ENCODE measurements at regions not wholly inside any gene's neighbourhood (a gene's known extent, or its start where the extent isn't known, plus 50 kb on each side); places are given as distances from the start of the nearest gene placed in this dataset.

DNA sequence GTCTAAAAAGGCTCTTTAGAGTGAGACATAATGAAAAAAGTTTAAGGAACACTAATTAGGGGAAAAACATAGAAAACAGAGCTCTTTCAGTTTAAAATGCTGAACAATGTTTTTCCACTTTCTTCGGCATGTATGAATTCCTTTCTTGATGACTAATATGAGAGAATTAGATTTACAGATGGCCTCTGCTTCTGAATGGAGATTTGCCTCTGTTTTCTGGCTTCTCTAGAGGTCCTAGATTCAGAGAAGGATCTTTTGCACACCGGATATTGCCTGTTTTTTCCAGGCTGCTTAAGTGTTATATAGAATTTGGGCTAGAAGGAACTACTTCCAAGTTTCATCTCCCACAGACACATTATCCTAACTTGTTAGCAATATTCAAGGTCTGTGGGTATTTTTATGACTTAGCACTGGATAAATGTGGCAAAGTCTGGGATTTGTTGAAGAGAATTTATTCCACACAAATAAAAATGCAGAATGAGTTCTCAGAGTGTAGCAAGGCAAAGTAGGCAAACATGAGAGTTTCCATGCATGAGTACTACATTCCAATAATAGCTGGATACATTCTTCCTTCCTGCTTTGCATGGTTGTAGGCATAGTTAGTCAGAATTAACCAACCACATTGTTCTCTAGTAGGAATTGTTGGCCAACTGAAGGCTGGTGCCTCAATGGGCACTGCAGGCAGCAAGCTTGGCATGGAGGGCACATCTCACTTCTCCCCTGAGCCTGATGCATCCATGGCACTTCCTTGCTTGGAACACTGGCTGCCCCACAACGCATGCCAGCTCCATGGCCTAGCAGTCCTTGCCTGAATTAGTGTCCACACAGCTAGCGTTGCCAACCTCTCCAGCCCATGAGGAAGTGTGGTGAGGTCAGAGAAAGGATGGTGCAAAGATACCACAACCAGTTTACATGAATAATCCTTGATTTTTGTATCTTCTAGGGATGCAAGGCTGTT lies 224.2 kb downstream of the CLIC5 start:
- DNase-seq (ENCODE audit: low read depth): no peak

DNA sequence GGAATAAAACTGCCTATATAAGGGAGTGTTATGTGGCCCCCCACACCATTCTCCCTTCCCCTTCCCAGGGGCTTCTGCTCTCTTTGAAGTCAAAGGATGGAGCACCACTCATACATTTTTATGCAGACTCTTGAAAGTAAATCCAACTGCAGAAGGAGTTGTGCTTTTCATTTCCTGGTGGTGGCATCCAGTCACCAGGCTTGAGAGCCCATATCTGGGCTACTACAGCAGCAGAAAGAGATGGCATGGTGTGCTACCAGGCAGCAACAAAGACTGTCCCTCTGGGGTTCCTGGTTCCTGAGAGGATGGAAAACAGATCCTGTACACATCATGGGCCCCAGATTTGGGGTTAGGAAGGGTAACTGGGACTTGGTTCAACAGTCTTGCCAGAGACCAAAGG lies 226.4 kb downstream of the CLIC5 start:
- no peak for DNase-seq (ENCODE audit: low read depth)

DNA sequence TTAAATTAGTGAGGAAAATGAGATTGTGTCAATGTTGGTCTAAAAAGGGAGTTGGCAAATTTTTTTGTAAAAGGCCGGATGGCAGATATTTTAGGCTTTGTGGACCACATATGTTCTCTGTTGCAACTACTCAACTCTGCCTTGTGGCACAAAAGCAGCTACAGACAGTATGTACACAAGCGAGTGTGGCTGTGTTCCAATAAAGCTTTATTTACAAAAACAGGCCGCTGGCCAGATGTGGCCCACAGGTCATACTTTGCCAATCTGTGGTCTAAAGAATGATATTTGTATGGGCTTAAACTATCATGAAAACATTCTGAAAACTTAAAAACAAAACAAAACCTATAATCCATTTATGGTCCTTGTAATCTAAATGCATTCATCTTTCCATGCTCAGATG lies 228.3 kb downstream of the CLIC5 start:
- DNase-seq (ENCODE audit: low read depth): no peak

DNA sequence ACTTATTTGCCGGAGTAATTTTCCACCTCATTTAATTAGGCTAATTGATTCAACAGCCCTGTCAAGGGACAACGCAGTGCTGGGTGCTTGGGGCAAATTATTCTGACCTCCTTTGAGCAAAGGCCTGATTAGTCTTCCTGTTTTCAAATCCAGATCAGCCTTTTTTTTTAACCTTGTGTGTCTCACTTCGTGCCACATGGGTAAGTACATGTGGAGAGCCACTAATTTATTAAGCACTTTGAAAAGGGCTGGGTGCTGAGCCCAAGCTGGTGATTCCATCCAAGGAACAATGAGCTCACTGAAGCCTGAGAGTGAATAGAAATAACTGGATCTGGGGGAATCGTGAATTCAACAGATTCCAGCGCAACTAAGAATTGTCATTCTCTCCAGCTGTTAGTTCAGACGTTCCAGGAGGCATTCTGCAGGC lies 229.3 kb downstream of the CLIC5 start:
- no peak for DNase-seq (ENCODE audit: low read depth)

DNA sequence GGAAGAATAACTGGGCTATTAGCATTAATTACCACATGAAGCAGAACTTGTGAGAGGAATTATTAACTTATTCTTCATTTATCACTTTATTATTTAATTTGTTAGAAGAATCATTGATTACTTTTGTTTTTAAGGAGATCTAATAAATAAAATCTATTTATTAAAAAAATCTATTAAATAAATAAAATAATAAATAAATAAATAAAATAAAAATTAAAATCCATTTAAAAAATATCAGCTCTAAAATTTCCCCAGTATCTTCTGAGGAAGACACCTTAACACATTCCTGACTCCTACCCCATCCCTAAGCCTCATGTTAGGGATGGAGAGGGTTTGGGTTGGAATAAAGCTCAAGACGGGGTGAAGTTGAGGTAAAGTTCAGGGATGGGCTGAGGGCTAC lies 231.4 kb downstream of the CLIC5 start:
- DNase-seq (ENCODE audit: low read depth): no peak

DNA sequence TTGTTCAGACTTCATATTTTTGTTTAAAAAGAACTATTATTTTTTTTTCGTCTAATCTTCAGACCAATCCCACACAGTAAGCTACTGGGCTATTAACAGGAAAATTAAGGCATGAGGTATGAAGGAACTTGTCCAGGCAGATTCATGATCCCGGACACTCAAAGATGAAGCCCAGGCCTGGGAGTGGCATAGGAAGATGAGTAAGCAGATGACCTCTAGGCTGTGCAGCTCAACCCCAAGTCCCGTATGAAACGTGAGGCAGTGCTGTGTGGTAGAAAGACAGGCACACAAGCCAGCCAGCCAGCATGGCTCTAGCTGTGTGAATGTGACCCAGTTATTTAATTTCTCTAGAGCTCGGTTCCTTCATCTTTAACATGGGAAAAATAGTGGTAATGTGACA lies 231.9 kb downstream of the CLIC5 start:
- DNase-seq (ENCODE audit: low read depth): no peak

DNA sequence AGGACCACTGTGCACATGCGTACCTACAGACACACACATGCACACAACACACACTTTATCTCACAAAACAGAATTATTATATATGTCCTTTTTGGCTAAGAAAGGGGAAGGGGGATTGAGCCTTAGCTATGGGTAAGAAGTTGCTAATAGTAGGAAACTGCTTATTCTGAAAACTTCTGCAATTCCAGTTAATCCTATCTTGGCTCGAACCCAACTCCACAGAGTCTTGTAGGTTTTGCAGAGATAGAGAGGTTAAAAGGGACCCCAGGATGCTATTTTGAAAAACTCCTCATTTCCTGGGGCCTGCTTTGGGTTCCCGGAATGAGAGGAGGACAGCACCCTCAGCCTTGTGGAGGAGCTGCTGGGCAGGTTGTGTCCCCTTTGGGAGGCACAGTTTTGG lies 233.8 kb downstream of the CLIC5 start:
- no peak for DNase-seq (ENCODE audit: low read depth)

DNA sequence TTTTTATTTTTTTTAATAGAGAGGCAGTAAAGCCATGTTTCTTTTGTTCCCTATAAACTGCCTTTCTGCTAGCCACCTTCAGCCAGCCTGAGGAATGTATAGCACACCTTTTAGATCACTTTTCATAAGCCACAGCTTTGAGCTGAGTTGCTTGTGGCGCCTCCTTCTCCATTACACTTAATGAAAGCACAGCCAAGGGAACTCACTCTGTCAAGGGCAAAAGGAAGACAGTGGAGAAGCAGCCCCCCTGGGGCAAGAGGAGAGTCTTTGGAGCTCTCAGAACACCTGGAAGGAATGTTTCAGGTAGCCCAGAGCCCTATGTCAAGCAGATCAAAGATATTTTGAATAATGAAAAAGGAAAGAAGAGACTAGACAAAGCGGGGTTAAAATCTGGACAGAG lies 235.1 kb downstream of the CLIC5 start:
- no peak for DNase-seq (ENCODE audit: low read depth)

DNA sequence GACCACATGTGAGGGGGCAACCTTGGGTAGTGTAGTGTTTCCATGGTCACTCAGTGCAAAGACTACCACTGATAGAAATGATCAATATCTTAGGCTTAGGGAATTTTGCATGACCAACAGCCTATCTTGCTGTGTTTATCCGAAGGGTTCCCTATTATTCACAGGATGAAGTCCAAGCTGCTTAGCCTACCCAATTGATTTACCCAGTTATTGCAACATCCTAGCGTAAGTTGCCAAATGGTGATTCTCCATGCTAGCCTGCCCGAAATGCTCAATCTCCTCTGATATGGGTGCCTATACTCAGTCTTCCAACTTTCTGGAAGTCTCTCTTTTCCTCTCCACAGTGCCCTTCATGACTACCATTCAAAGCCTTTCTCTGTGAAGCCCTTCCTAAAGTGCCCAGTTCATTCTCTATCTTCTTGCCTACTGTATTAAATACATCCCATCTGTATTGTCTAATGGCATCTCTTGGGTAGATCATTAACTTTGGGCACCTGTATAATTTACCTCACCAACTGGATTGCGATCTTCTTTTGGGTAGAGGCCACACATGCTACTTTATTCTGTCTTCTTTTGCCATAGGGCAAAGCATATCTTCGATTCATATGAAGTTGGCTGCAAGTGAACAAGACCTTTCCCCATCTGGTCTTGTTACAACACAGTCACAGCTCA lies 240.5 kb downstream of the CLIC5 start:
- DNase-seq (ENCODE audit: low read depth): no peak

DNA sequence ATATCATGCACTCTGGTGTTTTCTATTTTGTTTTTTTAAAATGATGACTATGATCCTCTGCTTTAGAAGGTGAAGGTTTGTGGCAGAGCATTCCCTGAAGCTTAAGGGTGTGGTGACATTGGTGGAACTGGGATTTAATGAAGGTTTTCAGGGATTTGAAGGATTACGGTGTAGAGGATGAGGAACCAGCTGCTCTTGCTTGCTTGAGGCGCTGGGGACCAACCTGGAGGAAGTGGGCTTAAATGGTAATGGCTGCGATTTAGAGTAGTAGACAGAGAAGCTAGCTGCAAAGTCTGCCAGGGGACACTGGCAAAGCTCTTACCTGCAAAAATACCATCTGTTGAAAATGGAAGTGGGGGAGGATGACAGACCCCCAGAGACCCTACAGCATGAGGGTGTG lies 241.8 kb downstream of the CLIC5 start:
- DNase-seq (ENCODE audit: low read depth): no peak

DNA sequence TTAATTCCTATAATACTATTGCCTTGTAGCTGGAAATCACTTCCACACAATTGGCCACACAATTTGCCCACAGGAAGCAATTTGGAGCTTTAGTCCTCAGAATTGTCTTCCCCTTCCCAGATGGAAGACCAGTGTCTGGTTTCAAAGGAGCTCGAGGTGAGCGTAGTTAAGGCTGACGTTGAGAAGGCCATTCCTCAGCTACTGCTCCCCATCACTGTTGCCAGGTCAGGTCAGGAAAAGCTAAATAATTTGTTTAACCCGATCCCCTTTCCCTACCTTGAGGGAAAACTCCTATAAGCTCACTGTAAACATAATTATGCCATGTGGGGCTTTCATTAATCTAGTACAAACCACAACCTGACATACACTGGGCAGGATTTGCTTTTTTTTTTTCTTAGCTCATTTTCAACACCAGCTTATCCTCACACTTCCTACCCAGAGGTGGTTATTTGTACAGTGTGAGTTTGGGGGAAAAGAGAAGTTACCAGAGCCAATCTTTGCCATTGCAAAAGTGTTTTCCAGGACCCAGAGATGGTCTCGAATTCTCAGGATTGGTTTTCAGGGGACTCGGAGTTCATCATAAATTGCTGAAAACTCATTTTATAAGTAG lies 242.7 kb downstream of the CLIC5 start:
- DNase-seq (ENCODE audit: low read depth): no peak

DNA sequence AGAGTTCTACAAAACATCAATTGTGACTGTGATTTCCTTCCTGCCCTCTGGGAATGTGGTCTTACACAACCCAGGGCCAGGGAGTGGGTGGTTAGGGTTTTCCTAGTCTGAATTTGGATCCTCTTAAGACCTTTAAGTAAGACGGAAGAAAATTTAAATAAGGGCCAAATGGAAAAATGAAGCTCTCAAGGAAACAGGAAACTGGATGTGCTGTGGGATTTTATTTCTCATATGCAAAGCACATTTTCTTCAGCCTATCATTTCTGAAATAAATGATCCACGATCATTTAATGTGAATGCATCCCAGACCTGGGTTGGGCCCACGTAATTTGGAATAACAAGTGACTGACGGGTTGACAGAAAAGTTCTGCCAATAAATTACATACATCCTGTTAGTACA lies 243.6 kb downstream of the CLIC5 start:
- DNase-seq (ENCODE audit: low read depth): no peak

DNA sequence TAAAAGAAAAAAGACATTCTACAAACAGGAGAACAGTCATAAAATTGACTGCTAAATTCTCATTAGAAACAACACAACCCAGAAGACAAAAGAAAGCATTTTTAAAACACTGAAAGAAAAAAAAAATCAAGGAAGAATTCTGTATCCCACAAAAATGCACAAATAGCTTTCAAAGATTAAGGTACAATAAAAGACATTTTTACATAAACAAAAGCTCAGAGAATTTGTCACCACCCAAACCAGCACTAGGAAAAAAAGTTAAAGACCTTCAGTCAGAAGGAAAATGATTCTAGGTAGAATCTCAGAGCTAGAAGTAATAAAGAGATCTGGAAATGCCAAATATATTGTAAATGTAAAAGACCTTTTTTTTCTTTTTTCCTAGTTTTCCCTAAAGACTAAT lies 252.4 kb downstream of the CLIC5 start:
- no peak for DNase-seq (ENCODE audit: low read depth)

DNA sequence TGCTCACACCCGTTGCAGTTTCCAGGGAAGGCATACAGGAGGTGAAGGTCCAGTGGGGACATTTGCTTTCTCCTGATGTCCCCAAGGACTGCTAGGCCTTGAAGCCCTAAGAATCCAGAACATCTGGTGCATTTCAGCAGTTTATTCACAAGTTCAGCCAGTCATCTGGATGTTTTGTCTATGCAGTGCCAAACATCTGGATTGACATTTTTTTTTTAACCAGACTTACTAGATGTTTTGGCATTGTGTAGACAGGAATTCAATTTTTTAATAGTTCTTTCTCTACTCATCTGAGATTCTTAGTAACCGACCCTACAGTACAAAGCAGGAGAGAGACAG lies 256.2 kb downstream of the CLIC5 start:
- no peak for DNase-seq (ENCODE audit: low read depth)

DNA sequence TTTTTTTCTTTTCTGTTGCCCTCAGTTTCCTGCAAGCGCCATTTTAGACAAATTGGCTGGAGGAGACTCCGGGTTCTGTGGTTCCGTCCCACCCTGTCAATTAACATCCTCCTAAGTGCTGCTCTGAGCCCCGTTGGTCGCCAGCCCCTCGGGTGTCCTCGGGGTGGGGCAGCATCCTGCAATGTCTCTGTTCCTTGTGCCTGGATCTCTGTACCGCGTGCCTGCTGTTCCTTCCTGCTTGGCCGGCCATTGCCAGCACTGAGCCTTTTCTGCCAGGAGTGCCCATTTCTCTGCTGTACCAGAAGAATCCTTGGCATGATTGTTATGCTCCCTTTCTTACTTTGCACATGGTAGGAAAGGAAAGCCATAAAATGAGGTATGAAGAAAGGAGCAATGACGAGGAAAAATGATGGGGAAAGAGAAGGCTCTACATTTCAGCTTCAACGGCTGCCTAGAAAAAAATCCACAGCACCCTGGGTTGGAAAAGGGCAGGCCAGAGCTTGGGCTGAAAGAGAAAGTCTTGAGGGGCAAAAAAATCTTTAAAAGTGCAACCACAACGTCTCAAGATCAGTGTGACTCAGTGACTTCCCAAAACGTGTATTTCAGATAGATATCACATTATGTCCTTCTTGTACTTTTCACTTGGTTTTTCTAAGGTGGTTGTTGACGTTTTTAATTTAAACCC lies 256.7 kb downstream of the CLIC5 start:
- no peak for DNase-seq (ENCODE audit: low read depth)

DNA sequence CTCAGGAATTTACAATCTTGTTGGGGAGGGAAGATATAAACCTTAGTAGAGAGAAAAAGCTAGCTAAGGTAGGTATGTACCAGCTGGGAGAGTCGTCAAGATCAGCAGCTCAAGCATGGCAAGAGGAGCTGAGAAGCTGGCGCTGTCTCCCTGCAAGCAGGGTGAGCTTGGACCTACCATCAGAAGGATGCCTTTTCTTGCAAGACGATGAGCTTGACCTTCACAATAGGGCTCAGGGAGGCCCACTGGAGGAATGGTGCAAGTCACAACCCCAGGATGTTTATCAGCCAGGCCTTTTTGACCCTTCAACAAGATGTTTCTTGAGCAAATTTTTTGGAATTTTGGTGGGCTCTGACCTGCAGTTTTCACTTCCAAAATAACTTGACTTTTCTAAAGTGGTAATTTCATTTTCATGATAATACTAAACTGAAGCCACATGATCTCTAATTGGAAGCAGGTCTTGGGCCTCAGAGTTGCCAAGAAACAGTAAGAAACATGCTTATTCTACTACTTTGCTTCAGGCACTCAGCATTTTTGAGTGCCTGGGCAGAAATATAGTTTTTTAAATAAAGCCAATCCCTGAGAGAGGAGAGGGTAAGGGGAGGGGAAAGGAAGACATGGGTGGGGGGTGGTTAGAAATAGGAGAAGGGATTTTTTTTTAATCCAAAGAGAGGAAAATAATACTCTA lies 258.1 kb downstream of the CLIC5 start:
- no peak for DNase-seq (ENCODE audit: low read depth)

DNA sequence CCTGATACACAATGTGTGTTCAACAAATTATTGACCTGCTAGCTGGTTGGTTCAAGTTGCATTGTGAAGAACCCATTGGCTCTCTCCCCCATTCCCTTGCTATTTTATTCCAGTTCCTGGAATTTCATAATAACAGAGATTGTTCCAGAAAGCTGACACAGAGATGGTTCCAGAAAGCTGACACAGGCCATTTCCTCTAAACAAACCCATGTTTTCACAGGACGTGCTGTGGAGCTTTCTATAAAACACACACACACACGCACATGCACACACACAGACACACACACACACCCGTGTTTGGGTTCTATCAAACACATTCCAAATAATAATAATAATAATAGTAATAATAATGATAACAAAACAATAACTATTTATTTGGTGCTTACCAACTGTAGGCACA lies 259.1 kb downstream of the CLIC5 start:
- no peak for DNase-seq (ENCODE audit: low read depth)

DNA sequence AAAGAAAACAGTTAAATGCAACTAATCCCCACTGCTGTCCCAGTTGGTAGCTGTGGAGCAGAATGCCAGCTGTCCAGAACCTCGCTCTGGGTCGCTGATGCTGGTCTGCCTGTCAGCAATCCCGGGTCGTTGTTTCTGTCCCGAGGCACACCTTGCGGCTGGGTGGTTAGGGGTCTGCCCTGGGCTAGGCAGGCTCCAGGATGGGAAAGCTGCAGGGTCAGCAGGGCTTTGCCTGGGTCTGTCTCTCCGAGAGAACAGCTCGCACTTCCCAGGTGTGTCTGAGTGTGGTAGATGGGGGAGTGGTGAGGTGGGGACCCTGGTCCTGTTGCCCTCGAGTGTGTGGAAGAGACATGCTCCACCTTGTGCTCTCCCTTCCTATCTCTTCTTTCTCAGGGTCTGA lies 261.2 kb downstream of the CLIC5 start:
- DNase-seq (ENCODE audit: low read depth): no peak

DNA sequence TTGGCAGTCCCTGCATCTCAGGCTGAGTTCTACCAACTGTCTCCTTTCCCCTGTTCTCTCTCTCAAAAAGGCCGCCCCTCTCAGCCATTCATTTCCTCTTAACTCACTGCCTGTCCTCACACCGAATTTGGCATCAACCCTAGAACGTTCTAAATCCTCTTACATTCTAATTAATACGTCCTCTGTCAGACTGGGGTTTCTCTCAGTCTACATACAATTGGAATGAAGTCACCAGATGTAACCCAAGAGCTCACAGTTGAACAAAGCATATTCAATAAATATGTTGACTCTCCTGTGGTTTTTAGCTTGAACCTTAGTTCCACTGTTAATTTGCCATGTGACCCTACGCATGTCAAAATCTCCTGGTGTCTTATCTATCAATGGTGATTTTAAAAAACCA lies 269.6 kb downstream of the CLIC5 start:
- DNase-seq (ENCODE audit: low read depth): no peak

DNA sequence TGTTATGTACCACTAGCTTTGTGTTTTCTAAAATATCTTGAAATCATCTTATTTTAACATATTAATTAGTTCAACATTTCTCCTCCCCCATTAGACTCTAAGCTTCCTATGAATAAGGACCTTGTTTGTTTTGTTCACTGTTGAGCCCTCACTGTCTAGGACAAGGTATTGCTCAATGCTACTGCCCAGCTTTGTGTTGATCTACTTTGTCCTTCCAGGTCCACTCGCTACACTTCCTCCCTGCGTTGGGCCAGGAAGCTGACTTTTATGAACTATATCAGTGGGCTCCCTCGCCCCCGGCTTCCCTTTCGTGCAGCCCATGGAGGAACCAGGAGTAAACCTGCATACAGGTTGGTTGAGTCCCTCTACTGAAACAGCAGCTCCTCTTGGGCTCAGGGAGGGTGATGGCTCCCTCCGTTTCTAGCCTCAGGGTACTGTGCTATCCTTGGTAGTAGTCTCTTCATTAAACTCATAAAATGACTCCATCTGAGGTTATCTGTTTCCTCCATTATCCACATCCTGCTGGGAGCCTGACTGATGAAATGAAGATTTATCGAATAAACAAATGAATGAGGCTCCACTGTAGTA lies 272.5 kb downstream of the CLIC5 start:
- DNase-seq (ENCODE audit: low read depth): no peak

DNA sequence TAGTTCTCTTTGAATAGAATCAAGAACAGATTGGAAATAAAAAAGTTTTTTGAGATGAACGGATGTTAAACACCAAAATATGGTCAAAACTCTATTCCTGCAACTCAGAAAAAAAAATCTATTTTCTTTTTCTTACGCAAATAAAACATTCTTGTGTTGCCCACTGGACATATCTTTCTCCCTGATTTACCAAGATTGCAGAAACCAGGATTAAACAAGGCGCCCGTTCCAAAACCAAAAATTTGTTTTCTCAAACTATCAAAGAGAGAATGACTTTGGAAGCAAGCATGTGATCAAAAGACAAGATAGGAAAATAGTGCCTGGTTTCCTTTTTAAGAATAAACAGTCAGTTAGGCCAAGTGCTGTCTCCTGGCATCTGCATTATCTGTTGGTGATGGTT lies 273.1 kb downstream of the CLIC5 start:
- DNase-seq (ENCODE audit: low read depth): no peak

Measured in stimulated activated CD8-positive, alpha-beta memory T cell treated with anti-CD3 and anti-CD28 coated beads, Interleukin-15, amount 100 ng/mL, for 1 hour (primary cell).